HepG2 (cell line): ENCODE measurements at regions not wholly inside any gene's neighbourhood (a gene's known extent, or its start where the extent isn't known, plus 50 kb on each side); places are given as distances from the start of the nearest gene placed in this dataset.

ENCODE experiments used
- ATAC-seq: fragments of 200-7000 bp; cut with Tn5 transposase; 3 replicates; pipeline ENCODE4 v1.9.1; 2020; ENCODE audit warnings: mild to moderate bottlenecking, moderate library complexity
- BruUV-seq: library from RNA; stranded (reverse); fragments of 400-500 nt; replicated peaks from 2 replicates; lab custom pipeline; 2021; lab: Mats Ljungman, UMichigan
- CTCF ChIA-PET: fragments of 300-600 bp; formaldehyde crosslinking; extraction: SDS; loops from one replicate; lab custom pipeline; 2021; ENCODE audit warnings: low total read pairs, inconsistent platforms, low intra/inter-chr PET ratio; lab: Yijun Ruan, JAX
- POLR2A ChIA-PET: fragments of 350-600 bp; sonication (Branson Sonifier 250); formaldehyde crosslinking; loops from one replicate; lab custom pipeline; 2020; ENCODE audit warnings: antibody characterized with exemption, inconsistent platforms; lab: Yijun Ruan, JAX
- DNase-seq: peaks from one replicate; pipeline ENCODE4 v3.0.0-alpha.2; 2015; ENCODE audit warnings: low spot score
- FAIRE-seq: peaks from 3 replicates; lab custom pipeline; 2011; peaks lifted over from hg19 to GRCh38; lab: Jason Lieb, UNC
- H2AFZ ChIP-seq: one replicate; pipeline ENCODE4 v1.6.1; 2011; ENCODE audit warnings: low read length, inconsistent platforms
- H3K27ac ChIP-seq: fragments of 300-600 bp; 3 replicates; pipeline ENCODE4 v1.8.0; 2011; ENCODE audit warnings: mixed run types, mild to moderate bottlenecking, mixed read lengths, low read length, inconsistent platforms; ENCODE audit not compliant: insufficient read depth; ENCODE audit errors: extremely low read length
- H3K27me3 ChIP-seq, 2 experiments: fragments of 200-600 bp in 1 of 2; 2 replicates in 1 of 2; 3 replicates in 1 of 2; pipeline versions ENCODE4 v1.6.0 to v1.8.0; 2011; ENCODE audit warnings: low read length in 2 of 2, mild to moderate bottlenecking in 2 of 2, moderate library complexity in 2 of 2, inconsistent platforms in 1 of 2; ENCODE audit not compliant: insufficient read depth in 2 of 2, control insufficient read depth in 1 of 2
- H3K36me3 ChIP-seq, 2 experiments: fragments of 200-600 bp in 1 of 2; replicated peaks in 1 of 2; 2 replicates in 1 of 2; 3 replicates in 1 of 2; pipeline versions ENCODE4 v1.5.1 to v1.8.0; 2011; ENCODE audit warnings: low read length in 2 of 2, inconsistent platforms in 1 of 2; ENCODE audit not compliant: insufficient read depth in 2 of 2, control insufficient read depth in 1 of 2
- H3K4me1 ChIP-seq: 2 replicates; pipeline ENCODE4 v1.5.1; 2012; ENCODE audit warnings: low read length, inconsistent platforms; ENCODE audit not compliant: insufficient read depth
- H3K4me2 ChIP-seq: 2 replicates; pipeline ENCODE4 v1.6.0; 2011; ENCODE audit warnings: low read depth, low read length, inconsistent platforms
- H3K4me3 ChIP-seq, 3 experiments: fragments of 200-600 bp in 1 of 3; sonication (generic), shearing (Covaris generic) in 1 of 3; replicated peaks in 1 of 3; 2 replicates each; pipeline ENCODE4 v1.5.1; 2011 to 2016; ENCODE audit warnings: low read length in 3 of 3, inconsistent platforms in 2 of 3, low read depth in 2 of 3, mild to moderate bottlenecking in 2 of 3, control low read depth in 1 of 3, mixed read lengths in 1 of 3; ENCODE audit not compliant: insufficient read depth in 1 of 3
- H3K79me2 ChIP-seq: one replicate; pipeline ENCODE4 v1.6.1; 2011; ENCODE audit warnings: low read length, inconsistent platforms; ENCODE audit not compliant: insufficient read depth
- H3K9ac ChIP-seq: 2 replicates; pipeline ENCODE4 v1.6.0; 2011; ENCODE audit warnings: mild to moderate bottlenecking, low read depth, low read length, inconsistent platforms; ENCODE audit not compliant: insufficient read depth
- H3K9me3 ChIP-seq: 2 replicates; pipeline ENCODE4 v1.5.1; 2012; ENCODE audit warnings: mild to moderate bottlenecking, low read length
- H4K20me1 ChIP-seq: 2 replicates; pipeline ENCODE4 v1.6.0; 2011; ENCODE audit warnings: inconsistent platforms, mild to moderate bottlenecking, low read length, moderate library complexity; ENCODE audit not compliant: insufficient read depth
- CCDC6 ChIP-seq: sonication (generic); formaldehyde crosslinking; IDR thresholded peaks from 2 replicates; pipeline ENCODE4 v1.8.1; 2022; ENCODE audit warnings: mild to moderate bottlenecking, missing genetic modification reagents, moderate library complexity
- CEBPB ChIP-seq: IDR thresholded peaks from 2 replicates; pipeline ENCODE4 v1.6.1; 2011; ENCODE audit warnings: low read depth, low read length, improper control_type of control experiment, borderline replicate concordance
- ELF4 ChIP-seq: sonication (generic); formaldehyde crosslinking; IDR thresholded peaks from 2 replicates; pipeline ENCODE4 v1.5.0; 2020; ENCODE audit warnings: missing genetic modification reagents, mild to moderate bottlenecking, moderate library complexity, borderline replicate concordance
- HHEX ChIP-seq: IDR thresholded peaks from 2 replicates; pipeline ENCODE4 v1.6.1; 2016; ENCODE audit warnings: control low read depth
- NKX3-1 ChIP-seq: sonication (generic); formaldehyde crosslinking; IDR thresholded peaks from 2 replicates; pipeline ENCODE4 v1.5.0; 2020; ENCODE audit warnings: missing genetic modification reagents
- RXRB ChIP-seq: IDR thresholded peaks from 2 replicates; pipeline ENCODE4 v1.6.1; 2016; ENCODE audit warnings: borderline replicate concordance, missing genetic modification reagents, missing compliant biosample characterization
- SALL2 ChIP-seq: sonication (generic); formaldehyde crosslinking; IDR thresholded peaks from 2 replicates; pipeline ENCODE4 v1.8.1; 2023; ENCODE audit warnings: mild to moderate bottlenecking, missing genetic modification reagents, inconsistent platforms
- SATB2 ChIP-seq: sonication (generic); formaldehyde crosslinking; IDR thresholded peaks from 2 replicates; pipeline ENCODE4 v1.5.0; 2020; ENCODE audit warnings: missing genetic modification reagents
- ZNF101 ChIP-seq: sonication (generic); formaldehyde crosslinking; IDR thresholded peaks from 2 replicates; pipeline ENCODE4 v1.4.0; 2020; ENCODE audit warnings: mild to moderate bottlenecking, low read depth, missing genetic modification reagents, borderline replicate concordance
- ZNF207 ChIP-seq: fragments of 450-650 bp; IDR thresholded peaks from 2 replicates; pipeline ENCODE4 v1.6.1; 2016; ENCODE audit warnings: antibody characterized with exemption, borderline replicate concordance
- ZNF354B ChIP-seq: sonication (generic); formaldehyde crosslinking; IDR thresholded peaks from 2 replicates; pipeline ENCODE4 v1.8.0; 2022; ENCODE audit warnings: mild to moderate bottlenecking, missing genetic modification reagents
- WGBS: methylation state at CpG from one replicate; pipeline ENCODE4 v1.1.6; 2017; ENCODE audit warnings: low lambda C conversion rate; 5-methylcytosine and 5-hydroxymethylcytosine counted together
- in situ Hi-C: cut with HindIII; loops from 2 replicates; pipeline ENCODE4 v1.10.0; 2017; ENCODE audit warnings: low pct_unique_long_range_greater_than_20kb; ENCODE audit not compliant: extremely low pct_ligation_motif_present
- intact Hi-C: fragments of 100-400 bp; cut with micrococcal nuclease; formaldehyde crosslinking; loops from one replicate; pipeline ENCODE4 v1.10.0; 2022; ENCODE audit not compliant: unreplicated experiment
- TF ChIP-seq, protein P1 (sequence below): sonication (generic); formaldehyde crosslinking; IDR thresholded peaks from 2 replicates; pipeline ENCODE4 v1.8.0; 2022; ENCODE audit warnings: mild to moderate bottlenecking, missing genetic modification reagents, moderate library complexity
- TF ChIP-seq, protein P2 (sequence below): sonication (generic); formaldehyde crosslinking; IDR thresholded peaks from 2 replicates; pipeline ENCODE4 v1.4.0; 2020; ENCODE audit warnings: low read depth, missing genetic modification reagents
- TF ChIP-seq, protein P3 (sequence below): sonication (generic); formaldehyde crosslinking; IDR thresholded peaks from 2 replicates; pipeline ENCODE4 v1.9.0; 2021; ENCODE audit warnings: missing genetic modification reagents, borderline replicate concordance
- TF ChIP-seq, protein P4 (sequence below): IDR thresholded peaks from 2 replicates; pipeline ENCODE4 v1.6.1; 2012; ENCODE audit warnings: inconsistent platforms

DNA sequence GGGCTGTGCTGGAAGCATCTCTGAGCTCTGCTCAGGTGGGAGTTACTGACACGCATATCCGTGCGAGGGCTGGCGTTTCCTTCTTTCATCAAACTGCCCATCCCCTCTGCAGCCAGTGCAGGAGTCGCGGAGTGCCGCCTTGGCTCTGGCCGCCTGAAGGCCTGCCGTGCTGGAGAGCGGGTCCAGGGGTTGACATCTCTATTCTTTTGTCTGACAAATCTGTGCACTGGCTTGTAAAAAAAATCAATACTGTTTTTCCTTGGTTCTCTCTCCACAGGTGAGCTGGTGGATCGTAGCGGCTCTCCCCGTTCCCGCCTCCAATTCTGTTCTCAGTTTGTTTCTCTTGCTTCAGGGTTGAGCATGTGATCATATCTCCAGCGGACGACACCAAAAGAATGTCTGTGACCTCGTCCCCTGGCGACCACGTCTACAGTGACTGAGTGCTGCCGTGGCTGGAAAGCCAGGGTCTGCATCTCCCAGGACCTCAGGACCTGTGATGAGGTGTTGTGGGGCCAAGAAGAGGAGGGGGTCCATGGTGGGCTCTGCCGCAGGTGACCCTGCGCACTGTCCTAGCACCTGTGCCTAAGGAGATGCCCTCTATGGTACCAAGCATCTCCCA lies 214.3 kb upstream of the IRX4 start (continued):
- TF ChIP-seq, protein P1, sequence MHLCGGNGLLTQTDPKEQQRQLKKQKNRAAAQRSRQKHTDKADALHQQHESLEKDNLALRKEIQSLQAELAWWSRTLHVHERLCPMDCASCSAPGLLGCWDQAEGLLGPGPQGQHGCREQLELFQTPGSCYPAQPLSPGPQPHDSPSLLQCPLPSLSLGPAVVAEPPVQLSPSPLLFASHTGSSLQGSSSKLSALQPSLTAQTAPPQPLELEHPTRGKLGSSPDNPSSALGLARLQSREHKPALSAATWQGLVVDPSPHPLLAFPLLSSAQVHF: no peak
- TF ChIP-seq SATB2 (CRISPR knock-in tag): no peak
- TF ChIP-seq, protein P2, sequence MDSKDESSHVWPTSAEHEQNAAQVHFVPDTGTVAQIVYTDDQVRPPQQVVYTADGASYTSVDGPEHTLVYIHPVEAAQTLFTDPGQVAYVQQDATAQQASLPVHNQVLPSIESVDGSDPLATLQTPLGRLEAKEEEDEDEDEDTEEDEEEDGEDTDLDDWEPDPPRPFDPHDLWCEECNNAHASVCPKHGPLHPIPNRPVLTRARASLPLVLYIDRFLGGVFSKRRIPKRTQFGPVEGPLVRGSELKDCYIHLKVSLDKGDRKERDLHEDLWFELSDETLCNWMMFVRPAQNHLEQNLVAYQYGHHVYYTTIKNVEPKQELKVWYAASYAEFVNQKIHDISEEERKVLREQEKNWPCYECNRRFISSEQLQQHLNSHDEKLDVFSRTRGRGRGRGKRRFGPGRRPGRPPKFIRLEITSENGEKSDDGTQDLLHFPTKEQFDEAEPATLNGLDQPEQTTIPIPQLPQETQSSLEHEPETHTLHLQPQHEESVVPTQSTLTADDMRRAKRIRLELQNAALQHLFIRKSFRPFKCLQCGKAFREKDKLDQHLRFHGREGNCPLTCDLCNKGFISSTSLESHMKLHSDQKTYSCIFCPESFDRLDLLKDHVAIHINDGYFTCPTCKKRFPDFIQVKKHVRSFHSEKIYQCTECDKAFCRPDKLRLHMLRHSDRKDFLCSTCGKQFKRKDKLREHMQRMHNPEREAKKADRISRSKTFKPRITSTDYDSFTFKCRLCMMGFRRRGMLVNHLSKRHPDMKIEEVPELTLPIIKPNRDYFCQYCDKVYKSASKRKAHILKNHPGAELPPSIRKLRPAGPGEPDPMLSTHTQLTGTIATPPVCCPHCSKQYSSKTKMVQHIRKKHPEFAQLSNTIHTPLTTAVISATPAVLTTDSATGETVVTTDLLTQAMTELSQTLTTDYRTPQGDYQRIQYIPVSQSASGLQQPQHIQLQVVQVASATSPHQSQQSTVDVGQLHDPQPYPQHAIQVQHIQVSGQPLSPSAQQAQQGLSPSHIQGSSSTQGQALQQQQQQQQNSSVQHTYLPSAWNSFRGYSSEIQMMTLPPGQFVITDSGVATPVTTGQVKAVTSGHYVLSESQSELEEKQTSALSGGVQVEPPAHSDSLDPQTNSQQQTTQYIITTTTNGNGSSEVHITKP (CRISPR knock-in tag): no peak

DNA sequence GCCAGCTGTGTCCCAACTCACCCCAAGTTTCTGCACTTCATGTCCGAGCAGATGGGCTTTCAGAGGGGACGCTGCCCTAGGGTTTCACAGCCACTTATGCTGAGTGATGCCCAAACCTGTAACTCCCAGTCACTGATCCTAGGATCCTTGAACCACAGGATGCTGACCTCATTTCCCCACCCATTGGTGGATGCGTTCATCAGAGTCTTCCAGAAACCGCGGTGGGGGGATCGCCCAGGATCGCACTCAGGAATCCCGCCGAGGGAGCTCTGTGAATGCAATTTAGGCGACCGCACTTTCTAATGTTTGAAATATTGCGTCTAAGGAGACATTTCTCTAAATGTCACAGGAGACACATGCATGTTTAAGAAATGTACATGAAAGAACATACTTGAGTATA lies 212.3 kb upstream of the IRX4 start:
- intact Hi-C loops (no loop called here), in situ Hi-C loops (no loop called here)
- Histone ChIP-seq H4K20me1 (no peaks in the 10 kb centered on the region), H3K4me3 (no peak overlapping the region), H2AFZ (no peak overlapping the region), H3K9ac (no peak overlapping the region), H3K36me3 (no peaks in the 10 kb centered on the region), H3K4me1 (no peaks in the 10 kb centered on the region), H3K4me2 (no peak overlapping the region), H3K9me3 (no peaks in the 10 kb centered on the region), H3K27me3 (peaks cover 0 to 17% of the 10 kb centered on the region in 2 experiments; a peak in 3 of 5 replicates), H3K27ac (no peak overlapping the region), H3K79me2 (no peaks in the 10 kb centered on the region)
- ATAC-seq (no peak), FAIRE-seq (no peak), DNase-seq (no peak)
- ChIA-PET POLR2A (no interaction called here), CTCF (no interaction called here)
- BruUV-seq: no TSS peak
- WGBS: 70% methylated on average over 10 of the region's 12 CpGs
- TF ChIP-seq NKX3-1 (CRISPR knock-in tag): no peak
- no peak for TF ChIP-seq CCDC6
- no peak for TF ChIP-seq RXRB (CRISPR knock-in tag)
- TF ChIP-seq, protein P3, sequence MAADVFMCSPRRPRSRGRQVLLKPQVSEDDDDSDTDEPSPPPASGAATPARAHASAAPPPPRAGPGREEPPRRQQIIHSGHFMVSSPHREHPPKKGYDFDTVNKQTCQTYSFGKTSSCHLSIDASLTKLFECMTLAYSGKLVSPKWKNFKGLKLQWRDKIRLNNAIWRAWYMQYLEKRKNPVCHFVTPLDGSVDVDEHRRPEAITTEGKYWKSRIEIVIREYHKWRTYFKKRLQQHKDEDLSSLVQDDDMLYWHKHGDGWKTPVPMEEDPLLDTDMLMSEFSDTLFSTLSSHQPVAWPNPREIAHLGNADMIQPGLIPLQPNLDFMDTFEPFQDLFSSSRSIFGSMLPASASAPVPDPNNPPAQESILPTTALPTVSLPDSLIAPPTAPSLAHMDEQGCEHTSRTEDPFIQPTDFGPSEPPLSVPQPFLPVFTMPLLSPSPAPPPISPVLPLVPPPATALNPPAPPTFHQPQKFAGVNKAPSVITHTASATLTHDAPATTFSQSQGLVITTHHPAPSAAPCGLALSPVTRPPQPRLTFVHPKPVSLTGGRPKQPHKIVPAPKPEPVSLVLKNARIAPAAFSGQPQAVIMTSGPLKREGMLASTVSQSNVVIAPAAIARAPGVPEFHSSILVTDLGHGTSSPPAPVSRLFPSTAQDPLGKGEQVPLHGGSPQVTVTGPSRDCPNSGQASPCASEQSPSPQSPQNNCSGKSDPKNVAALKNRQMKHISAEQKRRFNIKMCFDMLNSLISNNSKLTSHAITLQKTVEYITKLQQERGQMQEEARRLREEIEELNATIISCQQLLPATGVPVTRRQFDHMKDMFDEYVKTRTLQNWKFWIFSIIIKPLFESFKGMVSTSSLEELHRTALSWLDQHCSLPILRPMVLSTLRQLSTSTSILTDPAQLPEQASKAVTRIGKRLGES: no peak
- no peak for TF ChIP-seq ZNF101 (CRISPR knock-in tag)
- TF ChIP-seq HHEX: no peak
- no peak for TF ChIP-seq SALL2 (CRISPR knock-in tag)
- no peak for TF ChIP-seq ZNF207
- TF ChIP-seq, protein P4, sequence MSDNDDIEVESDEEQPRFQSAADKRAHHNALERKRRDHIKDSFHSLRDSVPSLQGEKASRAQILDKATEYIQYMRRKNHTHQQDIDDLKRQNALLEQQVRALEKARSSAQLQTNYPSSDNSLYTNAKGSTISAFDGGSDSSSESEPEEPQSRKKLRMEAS: no peak
- TF ChIP-seq ZNF354B (CRISPR knock-in tag): no peak
- TF ChIP-seq ELF4 (CRISPR knock-in tag): no peak
- TF ChIP-seq CEBPB: no peak
